MM.1S (cell line): ENCODE measurements at regions not wholly inside any gene's neighbourhood (a gene's known extent, or its start where the extent isn't known, plus 50 kb on each side); places are given as distances from the start of the nearest gene placed in this dataset.

Experiments used
- CTCF ChIP-seq: fragments of 300-600 bp; sonication (generic); IDR thresholded peaks from 2 replicates; pipeline ENCODE4 v1.5.1; 2016; ENCODE audit warnings: antibody characterized with exemption, low read length, mixed read lengths
- EZH2 ChIP-seq: fragments of 300-600 bp; sonication (generic); optimal IDR thresholded peaks from 2 replicates; pipeline ENCODE3; 2017; ENCODE audit warnings: low read depth, mild to moderate bottlenecking, antibody characterized with exemption, low read length, mixed read lengths
- EZH2phosphoT487 ChIP-seq: fragments of 300-600 bp; sonication (generic); IDR thresholded peaks from 2 replicates; pipeline ENCODE4 v1.6.1; 2018; ENCODE audit warnings: antibody characterized with exemption, low read length

- TF ChIP-seq CTCF (no peak), EZH2 (no peak), EZH2phosphoT487 (no peak)
These were observed 102.0 kb downstream of the BTBD3 start for GRCh38 chr20:12019715-12020114.
